Activated CD4-positive, alpha-beta T cell treated with anti-CD3 and anti-CD28 coated beads, Interleukin-2, amount 50 U/mL, for 48 hours (primary cell): ENCODE measurements at regions not wholly inside any gene's neighbourhood (a gene's known extent, or its start where the extent isn't known, plus 50 kb on each side); places are given as distances from the start of the nearest gene placed in this dataset.
"Not testable (repeated sequence)": the region's sequence is repeated elsewhere in the genome, so short reads cannot be mapped to it uniquely, and the experiment has no call there.

Source experiments
- DNase-seq, 2 experiments: peaks; one replicate each; pipeline ENCODE4 v3.0.0-alpha.2; 2020

- DNase-seq, result no peak
These were observed 356.2 kb downstream of the TMEM121 start for GRCh38 chr14:105882626-105883025.

- no peak for DNase-seq
These were observed 357.0 kb downstream of the TMEM121 start for GRCh38 chr14:105883066-105884005.

DNA sequence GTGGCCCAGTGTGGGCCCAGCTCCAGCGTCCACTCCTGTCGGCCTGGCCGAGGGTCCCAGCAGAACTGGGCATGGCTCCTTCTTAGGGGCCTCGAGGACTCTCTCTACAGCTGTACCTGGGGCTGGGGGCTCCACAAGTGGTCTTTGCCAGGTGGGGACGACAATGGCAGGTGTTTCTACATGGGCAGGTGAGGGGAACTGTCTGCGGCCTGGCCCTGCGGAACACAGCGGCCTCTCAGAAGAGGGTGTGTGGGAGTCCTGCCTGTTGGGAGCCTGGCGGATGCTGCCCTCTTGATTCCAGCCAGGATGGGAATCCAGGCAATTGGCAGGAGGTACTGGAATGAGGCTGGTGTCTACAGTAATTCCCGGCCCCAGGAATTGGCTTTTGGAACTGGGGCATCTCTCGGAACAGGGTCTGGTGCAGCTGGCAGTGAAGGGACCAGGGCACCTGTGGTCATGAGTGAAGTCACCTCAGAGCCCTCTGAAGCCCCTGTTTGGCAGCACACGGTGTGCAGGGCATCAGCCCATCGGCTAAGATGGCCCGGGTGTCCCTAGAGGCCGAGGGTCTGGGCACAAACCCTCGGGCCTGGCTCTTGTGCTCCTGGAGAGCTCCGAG lies 357.9 kb downstream of the TMEM121 start:
- DNase-seq, result not testable (repeated sequence)

DNA sequence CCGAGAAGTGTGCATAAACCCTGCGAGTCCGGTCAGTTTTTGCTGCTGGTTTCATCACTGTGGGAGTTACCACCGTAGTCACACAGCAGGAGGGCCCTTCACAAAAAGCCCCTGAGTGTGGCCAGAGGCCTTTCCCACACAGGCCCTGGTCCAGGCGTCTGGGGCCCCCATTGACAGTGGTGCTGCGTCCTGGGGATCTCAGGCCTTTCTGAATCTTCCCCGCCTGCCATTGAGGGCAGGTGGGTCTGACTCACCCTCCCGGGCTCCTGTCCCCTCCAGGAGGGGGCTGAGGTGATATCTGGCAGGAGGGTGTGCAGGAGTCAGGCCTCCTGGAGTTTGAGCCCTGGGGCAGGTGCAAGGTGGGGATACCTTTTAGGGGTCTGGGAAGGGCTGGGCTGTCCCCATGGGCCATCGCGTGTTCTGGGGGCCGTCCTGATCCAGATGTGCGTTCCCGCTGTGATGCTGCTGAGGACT lies 358.5 kb downstream of the TMEM121 start:
- no peak for DNase-seq

DNA sequence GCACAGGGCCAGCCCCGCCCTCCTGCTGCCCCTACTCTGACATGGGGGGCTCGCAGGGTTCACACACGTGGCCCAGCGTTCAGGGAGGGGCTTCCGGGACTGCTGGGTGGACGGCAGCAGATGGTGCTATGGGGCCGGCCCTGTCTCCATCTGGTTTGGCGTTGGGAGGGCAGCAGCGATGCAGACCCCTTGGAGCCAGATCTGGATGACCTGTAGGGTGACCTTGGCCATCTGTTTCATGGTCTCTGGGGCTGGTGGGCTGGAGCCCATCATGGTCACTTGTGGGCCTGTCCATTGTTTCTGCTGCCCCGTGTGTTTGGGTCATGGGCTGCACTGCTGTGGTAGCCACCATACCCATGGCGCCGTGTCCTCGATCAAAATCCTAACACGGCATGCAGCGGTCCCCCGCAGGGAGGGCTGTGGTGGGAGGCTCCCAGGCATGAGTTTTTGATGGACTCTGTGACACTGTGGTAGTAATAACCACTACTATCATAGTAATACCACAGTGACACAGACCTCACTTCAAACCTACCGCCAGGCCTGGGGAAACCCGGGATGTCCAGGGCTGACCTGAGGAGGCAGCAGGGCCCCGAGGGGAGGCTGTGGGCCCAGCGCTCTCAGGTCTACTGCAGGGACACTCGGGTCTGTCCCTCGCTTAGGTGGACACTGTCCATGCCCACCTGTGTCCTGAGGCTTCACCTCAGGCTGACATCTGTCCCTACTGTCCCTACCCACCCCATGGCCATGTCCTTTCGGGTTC lies 359.4 kb downstream of the TMEM121 start:
- no peak for DNase-seq

DNA sequence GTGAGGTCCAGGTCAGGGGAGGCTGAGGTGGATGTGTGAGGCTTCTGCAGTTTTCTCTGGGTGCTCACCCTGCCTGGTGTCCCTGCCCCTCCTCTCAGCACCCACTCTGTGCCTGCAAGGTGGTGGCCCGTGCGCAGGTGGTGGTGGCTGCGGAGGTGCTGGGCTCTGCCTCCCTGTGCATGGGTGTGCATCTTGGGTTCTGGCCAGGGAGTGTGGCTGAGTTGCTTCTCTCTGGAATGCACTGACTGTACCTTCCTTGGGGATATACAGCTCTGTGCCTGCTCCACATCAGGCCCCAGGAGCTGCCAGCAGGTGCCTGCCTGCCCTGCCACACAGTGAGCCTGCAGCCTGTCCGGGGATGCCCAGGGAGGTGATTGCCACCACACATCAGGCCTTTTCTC lies 360.4 kb downstream of the TMEM121 start:
- DNase-seq, result not testable (repeated sequence)

GRCh38 chr14:105887692-105888091 lies 361.3 kb downstream of the TMEM121 start:
- no peak for DNase-seq

GRCh38 chr14:105888151-105888550 lies 361.8 kb downstream of the TMEM121 start:
- no peak for DNase-seq

DNA sequence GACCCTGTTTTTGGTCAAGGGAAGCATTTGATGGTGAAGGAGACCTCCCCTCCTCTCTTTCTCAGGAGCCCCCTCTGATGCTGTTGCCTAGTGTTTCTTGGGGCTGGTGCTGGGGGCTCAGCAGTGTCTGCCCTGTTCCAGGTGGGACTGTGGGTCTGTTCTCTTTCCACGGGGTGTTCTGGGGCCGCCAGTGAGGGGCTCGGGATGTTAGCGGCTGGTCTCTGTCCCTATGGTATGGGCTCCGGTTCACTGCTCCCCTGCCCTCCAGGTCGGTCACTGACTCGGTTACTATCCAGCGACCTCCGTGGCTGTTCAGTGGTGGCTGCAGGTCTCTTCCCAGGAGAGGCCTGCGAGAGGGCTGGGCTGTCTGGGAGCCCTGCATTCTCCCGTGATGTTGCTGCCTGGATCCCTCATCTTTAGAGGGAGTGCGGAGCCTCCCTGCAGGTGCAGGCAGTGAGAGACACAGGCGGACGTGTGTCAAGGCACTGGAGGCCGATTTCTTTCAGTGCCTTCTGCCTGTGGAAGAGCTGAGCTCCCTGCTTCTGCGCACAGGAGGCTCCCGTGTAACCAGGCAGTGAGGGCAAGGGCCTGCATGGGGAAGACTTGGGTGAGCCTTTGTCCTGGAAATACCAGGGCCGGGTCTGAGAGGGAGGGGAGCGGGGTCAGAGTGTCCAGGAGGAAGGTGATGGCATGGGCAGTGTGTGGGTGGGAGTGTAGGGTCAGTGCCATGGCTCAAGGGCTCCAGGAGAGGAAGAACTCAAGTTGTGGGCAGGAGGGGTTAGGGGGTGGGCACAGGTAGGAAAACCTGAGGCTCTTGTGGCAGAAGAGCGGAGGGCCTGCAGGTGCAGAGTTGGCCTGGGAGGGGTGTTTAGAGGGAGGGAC lies 362.6 kb downstream of the TMEM121 start:
- no peak for DNase-seq

DNA sequence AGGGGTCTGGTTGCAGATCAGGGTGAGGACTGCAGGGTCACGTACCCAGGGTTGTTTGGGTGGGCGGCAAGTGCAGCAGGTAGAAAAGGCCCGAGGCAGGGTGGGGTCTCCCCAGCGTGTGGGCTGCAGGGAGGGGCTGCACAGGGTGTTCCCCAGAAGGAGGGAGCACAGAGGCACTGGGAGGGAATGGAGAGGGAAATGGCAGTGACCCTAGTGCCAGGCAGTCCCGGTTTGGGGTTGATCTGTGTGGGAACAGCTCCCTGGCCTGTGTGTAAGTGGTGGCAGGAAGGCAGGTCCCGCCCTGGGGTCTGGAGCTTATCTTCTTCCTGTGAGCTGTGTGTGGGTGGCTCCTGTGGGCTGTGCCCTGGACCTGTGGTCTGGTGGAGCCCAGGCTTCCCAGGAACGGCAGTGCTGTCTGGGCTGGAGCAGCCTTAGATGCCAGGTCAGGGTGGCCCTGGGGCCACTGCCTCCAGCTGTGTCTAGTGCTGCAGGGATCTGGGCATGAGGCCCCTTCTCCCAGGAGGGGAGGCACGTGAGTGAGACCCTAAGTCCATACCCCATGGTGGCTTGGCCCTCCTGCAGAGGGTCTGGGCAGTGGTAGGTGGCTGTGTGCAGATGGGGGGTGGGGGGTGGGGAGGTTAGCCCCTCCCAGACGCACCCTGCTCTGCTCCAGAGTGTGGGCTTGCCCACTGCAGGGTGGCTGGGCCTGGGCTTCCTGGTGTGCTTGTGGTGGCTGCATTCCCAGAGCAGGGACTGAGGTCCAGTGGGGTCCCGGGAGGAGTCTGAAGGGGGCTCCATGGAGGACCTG lies 363.5 kb downstream of the TMEM121 start:
- no peak for DNase-seq

DNA sequence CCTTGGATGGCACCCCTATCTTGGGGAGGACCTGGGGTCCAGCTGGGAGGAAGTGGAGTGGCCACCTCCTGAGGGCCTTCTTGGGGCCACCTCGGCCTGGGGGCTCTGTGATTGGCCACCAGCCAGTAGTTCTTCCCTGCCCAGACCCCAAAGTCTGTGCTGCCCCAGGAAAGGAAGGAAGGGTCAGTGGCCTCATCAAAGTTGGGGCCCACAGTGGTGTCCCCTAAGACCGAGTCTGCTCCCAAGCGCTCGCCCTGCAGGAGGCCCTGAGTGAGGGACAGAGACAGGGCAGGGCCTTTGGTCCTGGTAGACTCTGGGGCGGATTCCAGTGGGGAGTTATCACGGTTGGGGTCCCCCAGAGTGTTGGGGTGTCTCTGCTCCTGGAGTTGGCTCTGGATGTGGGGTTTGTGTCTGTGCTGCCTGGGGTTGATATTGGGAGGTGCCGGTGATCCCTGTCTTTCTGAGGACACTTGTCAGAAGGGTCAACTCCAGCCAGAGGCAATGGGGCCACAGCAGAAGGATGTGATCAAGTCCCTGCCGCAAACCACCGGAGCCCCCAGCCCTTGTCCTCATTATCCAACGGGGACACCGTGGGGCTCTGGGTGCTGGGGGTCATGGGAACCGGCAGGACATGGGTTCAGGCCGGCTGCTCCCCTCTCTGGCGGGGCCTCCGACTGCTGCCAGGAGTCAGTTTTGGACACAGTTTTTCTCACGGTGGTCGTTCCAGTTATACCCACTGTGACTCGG lies 364.3 kb downstream of the TMEM121 start:
- no peak for DNase-seq

GRCh38 chr14:105891221-105891602 lies 364.8 kb downstream of the TMEM121 start:
- no peak for DNase-seq

- DNase-seq, result no peak
These were observed 365.5 kb downstream of the TMEM121 start for GRCh38 chr14:105891631-105892452.

- not testable (repeated sequence) for DNase-seq
These were observed 366.4 kb downstream of the TMEM121 start for GRCh38 chr14:105892453-105893441.

- not testable (repeated sequence) for DNase-seq
These were observed 367.3 kb downstream of the TMEM121 start for GRCh38 chr14:105893686-105894085.

- DNase-seq, result no peak
These were observed 368.0 kb downstream of the TMEM121 start for GRCh38 chr14:105894125-105894977.
